IPS DF 6.9 (cell line): ENCODE measurements at regions not wholly inside any gene's neighbourhood (a gene's known extent, or its start where the extent isn't known, plus 50 kb on each side); places are given as distances from the start of the nearest gene placed in this dataset.
"Not testable (repeated sequence)": the region's sequence is repeated elsewhere in the genome, so short reads cannot be mapped to it uniquely, and the experiment has no call there.

Experiments
- DNase-seq: peaks from one replicate; pipeline ENCODE4 v3.0.0-alpha.2; 2013; ENCODE audit warnings: low read depth, low spot score
- H3K27ac ChIP-seq: one replicate; pipeline ENCODE4 v1.5.1; 2013; ENCODE audit warnings: low read length, control low read depth
- H3K27me3 ChIP-seq: 2 replicates; pipeline ENCODE4 v1.6.1; 2013; ENCODE audit warnings: mild to moderate bottlenecking, low read length; ENCODE audit not compliant: control insufficient read depth, insufficient read depth
- H3K36me3 ChIP-seq: 2 replicates; pipeline ENCODE4 v1.6.1; 2013; ENCODE audit warnings: low read length; ENCODE audit not compliant: control insufficient read depth, insufficient read depth
- H3K4me1 ChIP-seq: 2 replicates; pipeline ENCODE4 v1.6.1; 2013; ENCODE audit warnings: low read length; ENCODE audit not compliant: control insufficient read depth, insufficient read depth
- H3K4me3 ChIP-seq: 2 replicates; pipeline ENCODE4 v1.5.1; 2013; ENCODE audit warnings: mild to moderate bottlenecking, low read length
- H3K9me3 ChIP-seq: 2 replicates; pipeline ENCODE4 v1.6.1; 2013; ENCODE audit warnings: low read length, inconsistent platforms; ENCODE audit not compliant: control insufficient read depth, insufficient read depth
- WGBS: extraction: QIAGEN DNeasy Blood & Tissue Kit; methylation state at CpG from one replicate; pipeline ENCODE4 v1.1.7; 2013; ENCODE audit warnings: mixed read lengths, missing lambda C conversion rate; ENCODE audit not compliant: insufficient read length, insufficient coverage; 5-methylcytosine and 5-hydroxymethylcytosine counted together

- WGBS: no CpG with 5 or more reads among the region's 1 CpG
- not testable (repeated sequence) for H3K27ac ChIP-seq, H3K27me3 ChIP-seq, DNase-seq, H3K4me1 ChIP-seq, H3K36me3 ChIP-seq, H3K9me3 ChIP-seq, H3K4me3 ChIP-seq
Measured at GRCh38 chr17:20705186-20705585, 125.7 kb downstream of the CDRT15L2 start.

- no CpG with 5 or more reads among the region's 16 CpGs for WGBS
- no peak overlapping the region for H3K4me3 ChIP-seq
- H3K27me3 ChIP-seq: no peaks in the 10 kb centered on the region
- no peak overlapping the region for H3K27ac ChIP-seq
- no peaks in the 10 kb centered on the region for H3K9me3 ChIP-seq
- no peak for DNase-seq
- no peaks in the 10 kb centered on the region for H3K4me1 ChIP-seq
- no peaks in the 10 kb centered on the region for H3K36me3 ChIP-seq
Measured at GRCh38 chr17:20706751-20707373, 127.3 kb downstream of the CDRT15L2 start.

- H3K27ac ChIP-seq, H3K27me3 ChIP-seq, H3K4me3 ChIP-seq, H3K9me3 ChIP-seq, DNase-seq, H3K4me1 ChIP-seq, H3K36me3 ChIP-seq: not testable (repeated sequence)
- WGBS: no CpG with 5 or more reads among the region's 11 CpGs
Measured at GRCh38 chr17:20708821-20709220, 129.3 kb downstream of the CDRT15L2 start.

DNA sequence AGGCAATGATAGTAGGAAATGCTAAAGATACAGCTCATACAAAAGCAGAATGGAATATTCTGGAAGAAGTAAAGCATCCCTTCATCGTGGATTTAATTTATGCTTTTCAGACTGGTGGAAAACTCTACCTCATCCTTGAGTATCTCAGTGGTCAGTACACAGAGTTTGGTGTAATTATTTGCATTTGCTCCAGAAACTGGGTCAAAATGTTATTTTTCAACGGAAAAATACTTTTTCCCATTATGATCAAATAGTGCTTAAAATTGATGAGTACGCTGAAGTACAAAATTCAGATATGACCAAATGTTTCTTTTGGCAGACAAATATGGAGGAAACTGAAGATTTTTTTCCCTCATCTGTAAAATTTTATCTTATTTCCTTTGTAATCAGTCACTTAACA, 137.0 kb downstream of the CDRT15L2 start:
- not testable (repeated sequence) for H3K9me3 ChIP-seq, DNase-seq, H3K27me3 ChIP-seq, H3K4me3 ChIP-seq, H3K4me1 ChIP-seq, H3K27ac ChIP-seq, H3K36me3 ChIP-seq
- no CpG with 5 or more reads among the region's 3 CpGs for WGBS

DNA sequence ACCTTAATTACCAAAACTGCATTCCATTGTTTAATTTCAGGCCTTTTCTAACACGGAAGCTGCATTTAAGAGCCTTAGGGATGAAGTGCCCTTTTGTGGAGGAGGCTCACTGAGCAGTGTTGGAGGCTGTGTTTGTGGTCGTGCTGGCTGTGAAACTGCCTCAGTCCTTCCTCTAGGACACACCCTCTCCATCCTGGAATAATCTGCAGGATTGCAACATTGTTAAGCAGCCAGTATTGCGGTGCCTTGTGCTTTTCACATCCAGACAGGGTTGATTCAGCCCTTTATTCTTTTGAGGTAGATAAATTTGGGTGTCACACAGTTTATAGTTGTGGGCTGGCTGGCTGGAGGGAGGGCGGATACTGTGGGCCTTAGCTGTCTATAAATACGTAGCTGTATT, 141.6 kb downstream of the CDRT15L2 start:
- no peak for DNase-seq
- Histone ChIP-seq H3K4me3 (no peak overlapping the region), H3K4me1 (no peaks in the 10 kb centered on the region), H3K27me3 (no peaks in the 10 kb centered on the region), H3K36me3 (no peaks in the 10 kb centered on the region), H3K9me3 (no peaks in the 10 kb centered on the region), H3K27ac (no peak overlapping the region)
- no CpG with 5 or more reads among the region's 5 CpGs for WGBS

DNA sequence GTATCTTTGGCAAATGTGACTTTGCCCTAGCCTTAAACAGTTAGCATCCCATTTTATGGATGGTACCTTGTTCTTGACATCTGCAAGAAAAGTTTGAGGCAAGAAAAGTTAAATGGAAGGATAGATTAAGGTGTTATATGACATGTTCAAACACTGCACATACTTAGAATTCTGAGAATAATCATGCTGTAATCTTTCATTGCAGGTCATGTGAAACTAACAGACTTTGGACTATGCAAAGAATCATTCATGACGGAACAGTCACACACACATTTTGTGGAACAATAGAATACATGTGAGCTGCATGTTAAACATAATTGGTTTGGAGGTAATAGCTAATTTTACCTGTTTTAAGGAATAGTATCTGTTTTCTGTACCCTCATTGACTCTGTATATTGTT, 144.9 kb downstream of the CDRT15L2 start:
- not testable (repeated sequence) for DNase-seq, H3K4me1 ChIP-seq
- no CpG with 5 or more reads among the region's 1 CpG for WGBS

DNA sequence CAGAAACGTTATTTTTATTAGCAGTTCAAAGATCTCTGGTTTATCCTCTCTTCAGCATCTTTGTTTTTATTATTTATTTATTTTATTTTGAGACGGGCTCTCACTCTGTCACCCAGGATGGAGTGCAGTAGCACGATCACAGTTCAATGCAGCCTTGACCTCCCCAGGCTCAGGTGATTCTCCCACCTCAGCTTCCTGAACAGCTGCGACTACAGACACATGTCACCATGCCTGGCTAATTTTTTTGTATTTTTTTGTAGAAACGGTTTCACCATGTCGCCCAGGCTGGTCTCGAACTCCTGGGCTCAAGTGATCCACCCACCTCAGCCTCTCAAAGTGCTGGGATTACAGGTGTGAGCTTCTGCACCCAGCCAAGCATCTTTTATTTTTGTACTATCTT, 147.7 kb downstream of the CDRT15L2 start:
- not testable (repeated sequence) for H3K4me1 ChIP-seq, H3K9me3 ChIP-seq, DNase-seq, H3K36me3 ChIP-seq, H3K27ac ChIP-seq, H3K4me3 ChIP-seq, H3K27me3 ChIP-seq
- WGBS: no CpG with 5 or more reads among the region's 7 CpGs

More for the DNA sequence above, 144.9 kb downstream of the CDRT15L2 start:
- H3K36me3 ChIP-seq, H3K27ac ChIP-seq, H3K4me3 ChIP-seq, H3K27me3 ChIP-seq, H3K9me3 ChIP-seq: not testable (repeated sequence)

- no peak for DNase-seq
- Histone ChIP-seq H3K36me3 (no peaks in the 10 kb centered on the region), H3K27ac (no peak overlapping the region), H3K4me3 (no peak overlapping the region), H3K4me1 (no peaks in the 10 kb centered on the region), H3K27me3 (no peaks in the 10 kb centered on the region), H3K9me3 (no peaks in the 10 kb centered on the region)
- WGBS: no CpG with 5 or more reads among the region's 1 CpG
Measured at GRCh38 chr17:20728181-20728580, 148.7 kb downstream of the CDRT15L2 start.

DNA sequence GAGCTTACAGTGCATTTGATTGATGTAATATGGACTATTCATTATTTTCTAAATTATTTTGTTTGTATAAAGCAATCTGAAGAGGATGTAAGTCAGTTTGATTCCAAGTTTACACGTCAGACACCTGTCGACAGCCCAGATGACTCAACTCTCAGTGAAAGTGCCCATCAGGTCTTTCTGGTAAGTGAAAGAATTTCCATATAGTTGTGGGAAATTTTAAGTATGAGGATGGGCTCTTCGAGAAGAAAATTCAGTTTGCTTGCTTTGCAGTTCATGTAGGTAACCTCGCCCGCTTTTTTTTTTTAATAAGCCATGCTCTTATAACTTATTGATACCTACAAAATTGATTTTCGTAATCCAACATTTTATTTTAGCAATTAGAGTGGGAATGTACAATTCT, 151.6 kb downstream of the CDRT15L2 start:
- H3K27ac ChIP-seq, H3K27me3 ChIP-seq, H3K9me3 ChIP-seq, H3K36me3 ChIP-seq, H3K4me3 ChIP-seq, H3K4me1 ChIP-seq, DNase-seq: not testable (repeated sequence)
- no CpG with 5 or more reads among the region's 6 CpGs for WGBS

GRCh38 chr17:20733923-20734322, 154.4 kb downstream of the CDRT15L2 start:
- WGBS: 100% methylated on average over 5 of the region's 13 CpGs
- Histone ChIP-seq H3K4me3 (no peak overlapping the region), H3K27ac (no peak overlapping the region), H3K27me3 (no peaks in the 10 kb centered on the region), H3K9me3 (no peaks in the 10 kb centered on the region), H3K36me3 (no peaks in the 10 kb centered on the region), H3K4me1 (no peaks in the 10 kb centered on the region)
- DNase-seq: no peak

GRCh38 chr17:20735796-20736195, 156.3 kb downstream of the CDRT15L2 start:
- Histone ChIP-seq H3K27ac (no peak overlapping the region), H3K36me3 (no peaks in the 10 kb centered on the region), H3K9me3 (no peaks in the 10 kb centered on the region), H3K4me3 (no peak overlapping the region), H3K27me3 (no peaks in the 10 kb centered on the region), H3K4me1 (no peaks in the 10 kb centered on the region)
- no CpG with 5 or more reads among the region's 3 CpGs for WGBS
- no peak for DNase-seq
